ENCODE measurements at regions not wholly inside any gene's neighbourhood (a gene's known extent, or its start where the extent isn't known, plus 50 kb on each side); places are given as distances from the start of the nearest gene placed in this dataset.

DNA sequence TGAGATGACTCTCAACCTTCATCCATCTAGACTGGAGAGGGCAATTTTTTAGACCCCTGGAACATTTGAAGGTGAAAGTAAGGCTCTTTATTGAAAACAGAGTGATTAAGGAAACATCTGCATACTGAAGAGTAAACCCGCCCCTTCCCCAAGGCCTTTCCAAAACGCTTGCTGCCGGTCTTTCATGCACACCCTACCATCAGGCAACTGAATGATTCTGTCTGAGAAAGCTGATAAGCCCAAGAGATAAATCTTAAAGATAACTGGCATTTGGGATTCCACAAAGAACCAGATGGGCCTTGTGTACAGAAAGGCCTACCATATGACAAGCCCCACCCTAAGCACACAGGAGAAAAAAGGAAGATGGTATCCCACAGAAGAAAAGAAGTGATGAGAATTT lies 54.4 kb upstream of the PIK3R1 start:
- H3K27ac Mint-ChIP-seq: no peak overlapping the region
- intact Hi-C loops (cut with micrococcal nuclease): no loop called here
- no peaks in the 10 kb centered on the region for H3K9me3 Mint-ChIP-seq
- H3K4me1 Mint-ChIP-seq: no peaks in the 10 kb centered on the region
- no peaks in the 10 kb centered on the region for H3K27me3 Mint-ChIP-seq
- no peak for DNase-seq
- no peak overlapping the region for H3K4me3 Mint-ChIP-seq
- no peaks in the 10 kb centered on the region for H3K36me3 Mint-ChIP-seq (ENCODE audit: low read depth)

DNA sequence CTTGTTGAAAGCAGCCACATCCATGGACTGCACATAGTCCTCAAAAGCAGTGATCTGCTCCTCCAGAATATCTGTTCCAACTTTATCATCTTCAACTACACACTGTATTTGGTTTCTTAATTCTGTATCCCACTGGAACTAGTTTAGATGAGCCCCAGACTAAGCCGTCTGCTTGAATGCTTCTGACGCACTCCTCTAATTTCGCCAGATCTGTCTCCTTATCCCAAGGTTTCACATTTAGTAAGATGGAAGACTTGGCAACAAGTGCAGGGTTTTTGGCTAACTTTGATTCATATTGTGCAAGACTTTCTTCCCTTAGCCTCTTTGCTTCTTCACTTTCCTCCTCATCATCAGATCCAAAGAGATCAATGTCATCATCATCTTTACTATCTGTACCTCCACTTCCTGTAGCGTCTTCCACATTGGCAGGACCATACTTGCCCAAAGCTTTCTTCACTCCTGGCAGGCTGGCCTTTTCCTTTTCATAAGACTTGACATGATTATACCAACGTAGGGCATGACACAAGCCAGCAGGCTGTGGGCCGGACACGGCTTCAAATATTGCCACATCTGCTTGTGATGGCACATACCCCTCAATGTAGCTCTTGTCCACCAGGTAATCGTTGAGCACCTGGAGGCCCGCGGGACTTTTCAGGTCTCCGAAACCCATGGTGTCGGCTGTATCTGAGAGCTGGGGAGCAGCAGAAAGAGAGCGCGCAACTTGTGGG lies 56.2 kb upstream of the PIK3R1 start:
- Mint-ChIP-seq H3K9me3 (no peaks in the 10 kb centered on the region), H3K4me1 (no peaks in the 10 kb centered on the region), H3K4me3 (no peak overlapping the region), H3K27ac (no peak overlapping the region), H3K36me3 (ENCODE audit: low read depth) (no peaks in the 10 kb centered on the region), H3K27me3 (no peaks in the 10 kb centered on the region)
- intact Hi-C loops (cut with micrococcal nuclease): no loop called here
- no peak for DNase-seq

DNA sequence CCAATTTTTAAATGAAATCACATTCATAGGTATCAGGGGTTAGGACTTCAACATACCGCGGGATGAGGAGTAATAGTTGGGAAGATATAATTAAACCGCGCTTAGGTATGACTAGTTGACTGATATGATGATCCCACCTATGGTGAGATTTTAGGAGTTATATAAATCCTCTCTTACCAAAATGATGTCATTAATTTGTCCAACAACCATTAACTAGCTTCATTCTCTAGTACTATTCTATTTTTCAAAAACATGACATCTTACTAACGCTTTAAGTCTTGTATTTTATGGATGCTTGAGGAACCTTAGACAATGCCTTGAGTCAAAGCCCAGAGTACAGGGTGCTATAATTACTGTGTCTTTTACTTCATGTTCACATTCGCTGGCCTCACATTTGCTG lies 59.6 kb upstream of the PIK3R1 start:
- H3K9me3 Mint-ChIP-seq: no peaks in the 10 kb centered on the region
- no peaks in the 10 kb centered on the region for H3K27me3 Mint-ChIP-seq
- H3K4me1 Mint-ChIP-seq: no peaks in the 10 kb centered on the region
- no peak overlapping the region for H3K27ac Mint-ChIP-seq
- no peak overlapping the region for H3K4me3 Mint-ChIP-seq
- intact Hi-C loops (cut with micrococcal nuclease): no loop called here
- H3K36me3 Mint-ChIP-seq (ENCODE audit: low read depth): no peaks in the 10 kb centered on the region
- DNase-seq: no peak

DNA sequence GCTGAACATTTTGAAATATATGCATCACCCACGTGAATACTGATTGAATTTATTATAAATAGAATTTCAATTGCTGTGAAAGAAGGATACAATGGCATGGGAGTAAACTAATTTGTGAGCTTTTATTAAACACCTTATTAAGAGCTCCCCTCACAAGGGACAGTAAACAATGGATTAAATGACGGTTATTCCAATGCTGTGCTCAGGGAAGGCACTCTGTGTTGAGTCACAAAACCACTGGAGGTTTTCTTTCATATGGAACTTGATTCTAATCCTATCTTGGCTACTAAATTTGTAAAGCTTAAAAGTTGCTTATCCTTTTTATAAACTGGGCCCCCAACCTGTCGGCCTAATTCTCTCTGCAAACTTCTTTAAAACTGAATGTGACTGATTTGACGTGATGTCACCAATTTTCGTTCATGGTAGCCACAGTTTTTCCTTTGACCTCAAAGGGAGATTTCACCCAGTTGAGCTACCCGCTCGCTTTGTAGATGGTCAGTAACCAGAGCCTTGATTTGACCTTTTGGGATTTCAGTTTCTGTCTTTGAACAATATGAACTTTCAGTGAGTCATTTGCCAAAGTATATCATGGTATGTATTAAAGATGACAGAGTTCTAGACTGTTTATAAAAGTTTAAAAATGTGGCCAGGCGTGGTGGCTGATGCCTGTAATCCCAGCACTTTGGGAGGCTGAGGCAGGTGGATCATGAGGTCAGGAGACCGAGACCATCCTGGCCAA lies 61.3 kb upstream of the PIK3R1 start:
- Mint-ChIP-seq H3K4me1 (no peaks in the 10 kb centered on the region), H3K9me3 (no peaks in the 10 kb centered on the region), H3K4me3 (no peak overlapping the region), H3K27ac (no peak overlapping the region), H3K27me3 (no peaks in the 10 kb centered on the region), H3K36me3 (ENCODE audit: low read depth) (no peaks in the 10 kb centered on the region)
- DNase-seq: no peak
- intact Hi-C loops (cut with micrococcal nuclease): no loop called here

DNA sequence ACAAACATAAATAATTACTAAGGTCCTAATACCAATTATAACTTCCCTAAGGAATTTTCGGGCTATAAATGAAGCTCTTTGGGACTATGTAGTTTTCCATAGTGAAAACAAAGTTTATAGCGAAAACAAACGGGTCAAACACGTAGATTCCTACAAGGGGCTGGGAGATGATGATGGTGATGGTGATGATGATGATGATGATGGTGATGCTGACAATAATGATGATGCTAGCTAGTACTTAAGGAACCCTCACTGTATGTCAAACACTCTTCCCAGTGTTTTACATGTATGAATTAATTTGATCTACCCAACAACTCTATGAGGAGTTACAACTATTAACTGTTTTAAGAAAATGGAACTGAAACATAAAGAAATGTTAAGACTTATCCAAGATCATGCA lies 63.7 kb upstream of the PIK3R1 start:
- no peaks in the 10 kb centered on the region for H3K9me3 Mint-ChIP-seq
- H3K4me3 Mint-ChIP-seq: no peak overlapping the region
- no peaks in the 10 kb centered on the region for H3K27me3 Mint-ChIP-seq
- no peaks in the 10 kb centered on the region for H3K36me3 Mint-ChIP-seq (ENCODE audit: low read depth)
- no peaks in the 10 kb centered on the region for H3K4me1 Mint-ChIP-seq
- DNase-seq: no peak
- no peak overlapping the region for H3K27ac Mint-ChIP-seq
- intact Hi-C loops (cut with micrococcal nuclease): no loop called here

DNA sequence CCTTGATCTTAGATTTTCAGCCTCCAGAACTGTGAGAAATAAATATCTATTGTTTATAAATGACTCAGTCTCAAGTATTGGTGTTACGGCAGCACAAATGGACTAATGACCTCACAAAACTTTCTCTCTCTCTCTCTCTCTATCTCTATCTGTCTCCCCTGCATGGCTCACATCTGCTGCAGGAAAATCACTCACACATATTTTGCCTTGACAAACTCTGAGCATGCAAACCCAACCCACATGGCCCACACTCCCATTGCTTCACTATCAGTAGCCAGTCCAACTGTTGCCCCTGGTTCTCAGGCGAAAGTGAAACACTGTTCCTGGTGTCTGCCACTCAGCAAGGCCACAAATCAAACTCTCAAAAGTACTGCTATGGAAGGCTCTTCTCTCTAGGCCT lies 66.4 kb upstream of the PIK3R1 start:
- H3K9me3 Mint-ChIP-seq: no peaks in the 10 kb centered on the region
- H3K4me1 Mint-ChIP-seq: no peaks in the 10 kb centered on the region
- H3K27me3 Mint-ChIP-seq: no peaks in the 10 kb centered on the region
- no peak overlapping the region for H3K4me3 Mint-ChIP-seq
- intact Hi-C loops (cut with micrococcal nuclease): no loop called here
- DNase-seq: no peak
- H3K27ac Mint-ChIP-seq: no peak overlapping the region
- H3K36me3 Mint-ChIP-seq (ENCODE audit: low read depth): no peaks in the 10 kb centered on the region

DNA sequence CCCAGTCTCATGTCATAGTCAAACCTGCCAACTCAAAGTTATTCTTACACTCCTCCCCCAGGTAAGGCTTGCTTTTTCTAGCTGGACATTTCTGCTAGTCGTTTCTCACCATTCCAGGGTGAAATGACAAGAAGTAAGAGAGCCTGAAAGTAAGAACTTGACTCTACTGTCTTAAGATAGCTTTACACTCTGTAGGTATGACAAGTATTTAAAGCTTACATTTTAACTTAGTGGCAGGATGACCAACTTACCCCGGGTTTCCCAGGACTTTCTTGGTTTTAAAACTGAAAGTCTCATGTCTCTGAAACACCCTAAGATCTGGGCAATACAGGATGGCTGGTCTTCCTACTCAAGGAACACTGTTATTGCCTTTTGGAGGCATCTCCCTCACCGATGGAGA lies 67.5 kb upstream of the PIK3R1 start:
- intact Hi-C loops (cut with micrococcal nuclease): no loop called here
- no peak overlapping the region for H3K27ac Mint-ChIP-seq
- no peaks in the 10 kb centered on the region for H3K9me3 Mint-ChIP-seq
- no peaks in the 10 kb centered on the region for H3K4me1 Mint-ChIP-seq
- no peaks in the 10 kb centered on the region for H3K36me3 Mint-ChIP-seq (ENCODE audit: low read depth)
- no peak overlapping the region for H3K4me3 Mint-ChIP-seq
- H3K27me3 Mint-ChIP-seq: no peaks in the 10 kb centered on the region
- no peak for DNase-seq

DNA sequence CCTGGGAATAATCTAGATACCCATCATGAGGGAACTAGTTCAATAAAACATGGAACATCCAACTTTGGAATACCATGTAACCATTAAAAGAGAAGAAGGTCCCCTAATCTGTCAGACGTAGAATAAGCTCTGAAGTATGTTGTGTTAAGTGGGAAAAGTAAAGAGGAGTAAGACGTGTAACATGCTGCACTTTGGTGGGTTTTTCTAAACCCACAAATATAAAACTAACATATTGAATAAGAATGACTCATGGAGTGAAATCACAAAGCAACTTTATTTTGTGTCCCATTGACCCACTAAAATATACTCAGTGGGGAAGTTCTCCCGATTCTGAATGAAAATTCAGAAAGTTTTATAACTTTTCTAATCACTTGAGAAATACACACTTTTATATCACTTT lies 67.9 kb upstream of the PIK3R1 start:
- intact Hi-C loops (cut with micrococcal nuclease): no loop called here
- H3K36me3 Mint-ChIP-seq (ENCODE audit: low read depth): no peaks in the 10 kb centered on the region
- no peak overlapping the region for H3K27ac Mint-ChIP-seq
- H3K4me1 Mint-ChIP-seq: no peaks in the 10 kb centered on the region
- DNase-seq: no peak
- H3K9me3 Mint-ChIP-seq: no peaks in the 10 kb centered on the region
- no peak overlapping the region for H3K4me3 Mint-ChIP-seq
- H3K27me3 Mint-ChIP-seq: no peaks in the 10 kb centered on the region

DNA sequence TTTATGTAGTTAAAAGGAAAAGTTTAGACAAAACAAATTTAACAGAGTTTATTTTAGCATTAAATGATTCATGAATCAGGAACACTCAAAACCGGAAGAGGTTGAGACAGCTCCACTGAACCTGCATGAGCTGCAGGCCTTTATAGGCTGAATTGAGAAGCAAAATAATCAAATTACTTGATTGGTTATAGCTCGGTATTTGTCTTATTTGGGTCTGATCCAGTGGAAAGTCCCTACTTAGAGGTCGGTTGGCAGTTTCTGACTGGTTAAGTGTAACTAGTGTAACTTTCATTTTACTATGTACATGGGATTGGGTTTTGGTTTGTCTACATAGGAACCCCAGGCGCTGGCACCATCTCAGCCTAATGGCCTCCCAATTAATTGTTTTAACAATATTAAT lies 74.1 kb upstream of the PIK3R1 start:
- H3K27ac Mint-ChIP-seq: no peak overlapping the region
- no peaks in the 10 kb centered on the region for H3K36me3 Mint-ChIP-seq (ENCODE audit: low read depth)
- DNase-seq: no peak
- H3K9me3 Mint-ChIP-seq: no peaks in the 10 kb centered on the region
- intact Hi-C loops (cut with micrococcal nuclease): no loop called here
- H3K27me3 Mint-ChIP-seq: no peaks in the 10 kb centered on the region
- no peaks in the 10 kb centered on the region for H3K4me1 Mint-ChIP-seq
- no peak overlapping the region for H3K4me3 Mint-ChIP-seq

DNA sequence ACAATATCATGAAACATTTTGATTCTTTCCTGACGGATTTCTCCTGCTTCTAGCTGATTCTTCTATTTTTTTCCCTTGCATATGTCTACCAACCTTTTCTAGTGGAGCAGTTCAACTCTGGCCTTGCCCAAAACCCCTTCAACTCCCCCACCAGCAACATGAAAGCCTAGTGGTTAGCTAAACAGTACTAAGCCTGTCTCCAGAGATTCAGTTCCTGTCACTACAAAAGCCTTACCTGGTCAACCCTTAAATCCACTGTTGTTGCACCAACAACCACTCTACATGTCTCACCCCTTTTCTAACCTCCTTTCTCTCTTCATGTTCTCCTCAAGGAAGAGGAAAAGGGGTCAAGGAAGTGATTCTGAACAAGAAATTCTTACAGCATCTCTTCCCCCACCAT lies 74.8 kb upstream of the PIK3R1 start:
- Mint-ChIP-seq H3K36me3 (ENCODE audit: low read depth) (no peaks in the 10 kb centered on the region), H3K27ac (no peak overlapping the region), H3K27me3 (no peaks in the 10 kb centered on the region), H3K4me3 (no peak overlapping the region), H3K4me1 (no peaks in the 10 kb centered on the region), H3K9me3 (no peaks in the 10 kb centered on the region)
- intact Hi-C loops (cut with micrococcal nuclease): no loop called here
- DNase-seq: no peak

DNA sequence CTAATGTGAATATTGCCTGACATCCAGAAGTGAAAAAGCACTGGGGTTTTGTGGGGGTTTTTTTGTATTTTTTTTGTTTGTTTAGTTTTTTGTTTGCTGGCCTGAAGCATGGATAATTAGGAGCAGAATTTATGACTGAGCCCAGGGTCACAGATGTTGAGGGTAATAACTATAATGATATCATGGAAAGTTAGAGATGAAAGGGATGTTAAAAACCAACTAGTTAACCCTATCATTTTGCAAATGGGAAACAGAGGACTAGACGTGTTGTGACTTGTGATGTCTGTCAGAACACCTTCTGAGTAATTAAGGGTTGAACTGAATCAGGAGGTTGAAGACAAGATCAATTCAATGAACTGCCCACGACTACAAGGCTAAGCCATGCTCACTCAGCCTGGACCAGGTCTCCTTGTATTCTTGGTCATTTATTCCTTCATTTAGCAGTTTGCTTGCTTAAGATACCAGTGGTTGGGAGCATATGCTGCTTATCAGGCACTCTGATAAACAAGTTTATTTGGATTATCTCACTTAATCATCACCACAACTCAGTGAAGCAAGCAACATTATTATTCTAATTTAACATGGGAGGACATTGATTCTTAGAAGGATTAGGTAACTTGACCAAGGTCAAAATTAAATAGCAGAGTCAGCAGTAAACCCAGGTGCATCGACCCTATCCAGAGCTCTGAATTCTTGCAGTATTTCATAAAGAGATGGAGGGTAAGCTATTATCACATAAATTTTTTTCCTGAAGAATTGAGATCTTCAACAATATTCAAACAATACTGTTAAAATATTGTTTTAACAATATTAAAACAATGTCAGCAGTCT lies 75.7 kb upstream of the PIK3R1 start:
- intact Hi-C loops (cut with micrococcal nuclease): no loop called here
- Mint-ChIP-seq H3K27me3 (peaks cover 4% of the 10 kb centered on the region), H3K4me3 (no peak overlapping the region), H3K9me3 (no peaks in the 10 kb centered on the region), H3K4me1 (no peaks in the 10 kb centered on the region), H3K36me3 (ENCODE audit: low read depth) (no peaks in the 10 kb centered on the region), H3K27ac (no peak overlapping the region)
- no peak for DNase-seq

DNA sequence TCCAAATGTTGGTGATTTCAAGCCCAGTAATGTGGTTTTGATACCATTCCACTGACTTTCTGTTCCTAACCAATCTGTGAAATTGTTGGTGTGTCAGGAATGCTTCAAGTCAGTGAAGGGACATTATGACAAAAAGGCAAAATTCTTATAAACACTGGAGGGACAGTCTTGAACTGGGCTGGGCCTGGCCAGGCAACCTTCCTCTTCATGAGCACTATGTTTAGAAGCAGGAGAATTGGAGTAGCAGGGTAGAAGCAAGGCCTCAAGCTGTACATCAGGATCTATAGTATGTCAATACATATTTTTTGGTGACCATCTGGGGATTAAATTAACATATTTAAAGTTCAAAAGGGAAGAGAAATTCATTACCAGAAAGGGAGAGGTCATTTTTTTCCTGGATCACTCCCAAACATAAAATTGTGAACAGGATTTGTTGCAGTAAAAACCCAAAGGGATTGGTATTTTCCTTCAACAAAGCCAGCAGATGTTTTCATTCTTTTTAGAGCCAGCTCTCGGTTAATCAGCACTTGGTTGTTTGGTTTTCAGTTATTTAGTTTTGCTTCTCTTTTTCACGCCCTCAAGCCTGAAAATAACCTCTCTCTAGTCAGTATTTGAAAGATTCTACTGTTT lies 77.9 kb upstream of the PIK3R1 start:
- intact Hi-C loops (cut with micrococcal nuclease): no loop called here
- no peak for DNase-seq
- Mint-ChIP-seq H3K4me3 (no peak overlapping the region), H3K27ac (no peak overlapping the region), H3K36me3 (ENCODE audit: low read depth) (no peaks in the 10 kb centered on the region), H3K9me3 (no peaks in the 10 kb centered on the region), H3K4me1 (no peaks in the 10 kb centered on the region), H3K27me3 (peaks cover 4% of the 10 kb centered on the region)

DNA sequence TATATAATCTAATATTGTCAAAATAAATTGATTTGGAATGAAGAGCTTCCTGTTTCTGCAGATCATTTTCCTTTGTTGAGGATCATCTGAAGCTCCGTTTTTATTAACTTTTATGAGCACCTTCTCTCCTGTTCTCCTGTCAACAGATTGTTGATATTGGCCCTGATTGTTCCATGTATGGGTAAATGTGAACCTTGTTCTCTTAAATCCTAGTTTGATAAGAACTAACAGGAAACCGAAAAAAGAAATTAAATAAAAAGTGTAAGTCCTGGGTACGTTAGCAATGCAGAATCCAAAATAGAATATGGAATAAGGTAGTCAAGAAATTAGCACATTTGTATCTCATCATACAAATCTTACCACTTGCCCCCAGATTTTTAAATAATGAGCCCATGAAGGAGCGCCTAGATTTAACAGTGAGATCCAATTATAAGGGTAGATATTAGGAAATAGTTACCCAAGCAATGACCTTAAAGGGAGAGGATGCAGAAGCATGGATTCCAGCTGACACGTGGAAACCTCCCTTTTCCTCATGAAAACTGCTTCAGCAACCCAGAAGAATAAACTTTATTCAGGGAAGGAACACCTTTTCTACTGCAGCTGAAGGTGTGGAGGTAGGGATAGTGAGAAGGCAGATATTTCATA lies 80.8 kb upstream of the PIK3R1 start:
- Mint-ChIP-seq H3K36me3 (ENCODE audit: low read depth) (no peaks in the 10 kb centered on the region), H3K27me3 (peaks cover 4% of the 10 kb centered on the region), H3K4me1 (no peaks in the 10 kb centered on the region), H3K9me3 (no peaks in the 10 kb centered on the region), H3K4me3 (no peak overlapping the region), H3K27ac (no peak overlapping the region)
- intact Hi-C loops (cut with micrococcal nuclease): no loop called here
- DNase-seq: no peak
